Endothelial cell of umbilical vein (primary cell): ENCODE measurements at regions not wholly inside any gene's neighbourhood (a gene's known extent, or its start where the extent isn't known, plus 50 kb on each side); places are given as distances from the start of the nearest gene placed in this dataset.

ENCODE experiments used
- BruUV-seq: library from RNA; stranded (reverse); fragments of 400-500 nt; replicated peaks from 2 replicates; lab custom pipeline; 2021; lab: Mats Ljungman, UMichigan
- CTCF ChIA-PET: fragments of 300-600, 350-600 bp; sonication (Branson Sonifier 250); formaldehyde crosslinking; loops from one replicate; lab custom pipeline; 2021; ENCODE audit warnings: antibody characterized with exemption, inconsistent platforms; lab: Charles Lee
- POLR2A ChIA-PET: fragments of 300-600, 350-600 bp; sonication (Branson Sonifier 250); formaldehyde crosslinking; loops from one replicate; lab custom pipeline; 2021; ENCODE audit warnings: antibody characterized with exemption, inconsistent platforms; lab: Charles Lee
- DNase-seq: peaks from one replicate; pipeline ENCODE4 v3.0.0-alpha.2; 2011; ENCODE audit warnings: low read depth, low spot score
- FAIRE-seq: peaks from 2 replicates; lab custom pipeline; 2011; peaks lifted over from hg19 to GRCh38; lab: Jason Lieb, UNC
- H2AFZ ChIP-seq: 2 replicates; pipeline ENCODE4 v1.6.0; 2012; ENCODE audit warnings: low read depth, low read length, control low read depth, inconsistent platforms
- H3K27ac ChIP-seq: 2 replicates; pipeline ENCODE4 v1.5.1; 2011; ENCODE audit warnings: low read depth, mild to moderate bottlenecking, control low read depth, low read length, moderate library complexity; ENCODE audit not compliant: insufficient read depth
- H3K27me3 ChIP-seq, 2 experiments: 2 replicates each; pipeline versions ENCODE4 v1.6.0 to v1.6.1; 2011; ENCODE audit warnings: low read length in 2 of 2, mixed read lengths in 1 of 2; ENCODE audit not compliant: control insufficient read depth in 2 of 2, insufficient read depth in 2 of 2
- H3K36me3 ChIP-seq, 2 experiments: 2 replicates in 1 of 2; 3 replicates in 1 of 2; pipeline ENCODE4 v1.5.1; 2011; ENCODE audit warnings: low read length in 2 of 2, mild to moderate bottlenecking in 1 of 2, moderate library complexity in 1 of 2; ENCODE audit not compliant: control insufficient read depth in 2 of 2, insufficient read depth in 2 of 2; ENCODE audit errors: extremely low read depth in 1 of 2
- H3K4me1 ChIP-seq: 3 replicates; pipeline ENCODE4 v1.5.1; 2011; ENCODE audit warnings: mild to moderate bottlenecking, low read length; ENCODE audit not compliant: control insufficient read depth, insufficient read depth; ENCODE audit errors: extremely low read depth
- H3K4me2 ChIP-seq: 2 replicates; pipeline ENCODE4 v1.6.1; 2011; ENCODE audit warnings: low read length, control low read depth, mixed read lengths; ENCODE audit not compliant: insufficient read depth
- H3K4me3 ChIP-seq, 3 experiments: fragments of 200-600 bp in 1 of 3; sonication (generic), shearing (Covaris generic) in 1 of 3; replicated peaks in 1 of 3; 2 replicates each; pipeline ENCODE4 v1.5.1; 2011 to 2016; ENCODE audit warnings: control low read depth in 3 of 3, low read length in 3 of 3, mild to moderate bottlenecking in 2 of 3, inconsistent platforms in 1 of 3, low read depth in 1 of 3, moderate library complexity in 1 of 3; ENCODE audit not compliant: insufficient read depth in 1 of 3
- H3K79me2 ChIP-seq: 2 replicates; pipeline ENCODE4 v1.6.0; 2012; ENCODE audit warnings: low read length, inconsistent platforms; ENCODE audit not compliant: control insufficient read depth, insufficient read depth
- H3K9ac ChIP-seq: replicated peaks from 2 replicates; pipeline ENCODE3; 2011; ENCODE audit warnings: low read length, control low read depth; ENCODE audit not compliant: insufficient read depth; ENCODE audit errors: extremely low read depth
- H3K9me1 ChIP-seq: replicated peaks from 3 replicates; pipeline ENCODE4 v1.6.0; 2011; ENCODE audit warnings: mild to moderate bottlenecking, low read length; ENCODE audit not compliant: control insufficient read depth, insufficient read depth; ENCODE audit errors: extremely low read depth
- H3K9me3 ChIP-seq: replicated peaks from 2 replicates; pipeline ENCODE4 v1.5.1; 2012; ENCODE audit warnings: low read length, inconsistent platforms; ENCODE audit not compliant: control insufficient read depth, insufficient read depth
- H4K20me1 ChIP-seq: replicated peaks from 2 replicates; pipeline ENCODE3; 2011; ENCODE audit warnings: mild to moderate bottlenecking, low read length; ENCODE audit not compliant: control insufficient read depth, insufficient read depth; ENCODE audit errors: extremely low read depth
- CTCF ChIP-seq, 2 donors: IDR thresholded peaks; 1 replicate in 1 of 2; 2 replicates in 1 of 2; pipeline ENCODE4 v1.5.1; 2011; ENCODE audit warnings: low read length in 2 of 2, mild to moderate bottlenecking in 2 of 2, moderate library complexity in 2 of 2, control low read depth in 1 of 2, inconsistent platforms in 1 of 2, low read depth in 1 of 2; ENCODE audit not compliant: insufficient read depth in 1 of 2; ENCODE audit errors: extremely low read depth in 1 of 2
- EZH2 ChIP-seq: IDR thresholded peaks from 2 replicates; pipeline ENCODE4 v1.6.1; 2012; ENCODE audit warnings: borderline replicate concordance, low read depth, mild to moderate bottlenecking, moderate library complexity, low read length, inconsistent platforms; ENCODE audit not compliant: severe bottlenecking
- FOS ChIP-seq: IDR thresholded peaks from 2 replicates; pipeline ENCODE4 v1.6.1; 2011; ENCODE audit warnings: mild to moderate bottlenecking, low read length, moderate library complexity, borderline replicate concordance; ENCODE audit not compliant: insufficient read depth
- JUN ChIP-seq: IDR thresholded peaks from 2 replicates; pipeline ENCODE4 v1.6.1; 2011; ENCODE audit warnings: borderline replicate concordance, low read depth; ENCODE audit not compliant: insufficient read length, insufficient read depth
- MAX ChIP-seq: IDR thresholded peaks from 2 replicates; pipeline ENCODE4 v1.6.1; 2011; ENCODE audit not compliant: insufficient read depth, insufficient read length
- POLR2A ChIP-seq: IDR thresholded peaks from 2 replicates; pipeline ENCODE4 v1.6.1; 2012; ENCODE audit warnings: low read depth, mild to moderate bottlenecking, control low read depth, low read length
- POLR2AphosphoS5 ChIP-seq: IDR thresholded peaks from 2 replicates; pipeline ENCODE4 v1.6.1; 2012; ENCODE audit warnings: low read depth, mild to moderate bottlenecking, control low read depth, low read length, moderate library complexity; ENCODE audit not compliant: insufficient read depth
- dilution Hi-C: fragments of 300-500 bp; cut with MboI; formaldehyde crosslinking; loops from one replicate; pipeline ENCODE4 v1.15.0; 2019; ENCODE audit warnings: low sequenced_read_pairs; ENCODE audit not compliant: extremely low pct_ligation_motif_present
- intact Hi-C: fragments of 100-400 bp; cut with micrococcal nuclease; formaldehyde crosslinking; loops from one replicate; pipeline ENCODE4 v1.10.0; 2022

GRCh38 chr2:59662127-59662861, 891.2 kb downstream of the BCL11A start:
- Histone ChIP-seq H3K36me3 (no peaks in the 10 kb centered on the region), H4K20me1 (no peaks in the 10 kb centered on the region), H3K9me3 (no peaks in the 10 kb centered on the region), H3K79me2 (no peaks in the 10 kb centered on the region), H3K27ac (no peak overlapping the region), H3K27me3 (no peaks in the 10 kb centered on the region), H3K4me1 (no peaks in the 10 kb centered on the region), H3K4me2 (no peak overlapping the region), H3K4me3 (no peak overlapping the region), H3K9ac (no peak overlapping the region), H3K9me1 (no peaks in the 10 kb centered on the region), H2AFZ (no peak overlapping the region)
- TF ChIP-seq CTCF (IDR thresholded peaks at IDR 0.05; ENCODE audit: extremely low read depth in 1 of 2, insufficient read depth in 1 of 2, low read depth in 1 of 2, low read length in 2 of 2), result no peak
- ChIA-PET CTCF (no interaction called here), POLR2A (no interaction called here)
- DNase-seq (no peak), FAIRE-seq (no peak)
- no TSS peak for BruUV-seq
- intact Hi-C loops (no loop called here), dilution Hi-C loops (no loop called here)

GRCh38 chr2:59660262-59660661, 893.2 kb downstream of the BCL11A start:
- Histone ChIP-seq H3K4me3 (no peak overlapping the region), H3K9me1 (no peaks in the 10 kb centered on the region), H3K27ac (no peak overlapping the region), H3K4me1 (no peaks in the 10 kb centered on the region), H4K20me1 (no peaks in the 10 kb centered on the region), H3K27me3 (no peaks in the 10 kb centered on the region), H3K36me3 (no peaks in the 10 kb centered on the region), H3K9me3 (no peaks in the 10 kb centered on the region), H2AFZ (no peak overlapping the region), H3K4me2 (no peak overlapping the region), H3K79me2 (no peaks in the 10 kb centered on the region), H3K9ac (no peak overlapping the region)
- dilution Hi-C loops (no loop called here), intact Hi-C loops (no loop called here)
- BruUV-seq, result no TSS peak
- no peak for TF ChIP-seq FOS
- no peak for TF ChIP-seq JUN
- no peak for TF ChIP-seq CTCF (IDR thresholded peaks at IDR 0.05; ENCODE audit: extremely low read depth in 1 of 2, insufficient read depth in 1 of 2, low read depth in 1 of 2, low read length in 2 of 2)
- no peak for TF ChIP-seq MAX
- TF ChIP-seq POLR2A, result no peak
- no peak for TF ChIP-seq EZH2
- TF ChIP-seq POLR2AphosphoS5, result no peak
- FAIRE-seq, result no peak
- DNase-seq, result no peak
- ChIA-PET CTCF (no interaction called here), POLR2A (no interaction called here)
